GM23248 (cell line): ENCODE measurements at regions not wholly inside any gene's neighbourhood (a gene's known extent, or its start where the extent isn't known, plus 50 kb on each side); places are given as distances from the start of the nearest gene placed in this dataset.

Experiments
- EZH2 ChIP-seq: fragments of 200-600 bp; sonication (generic); IDR thresholded peaks from 2 replicates; pipeline ENCODE4 v1.6.1; 2018; ENCODE audit warnings: antibody characterized with exemption, mild to moderate bottlenecking; ENCODE audit not compliant: insufficient read depth, poor library complexity, severe bottlenecking
- EZH2phosphoT487 ChIP-seq: fragments of 200-600 bp; sonication (generic); IDR thresholded peaks from 2 replicates; pipeline ENCODE4 v1.6.1; 2018; ENCODE audit warnings: antibody characterized with exemption, moderate library complexity, mild to moderate bottlenecking, low read depth; ENCODE audit not compliant: insufficient read depth

DNA sequence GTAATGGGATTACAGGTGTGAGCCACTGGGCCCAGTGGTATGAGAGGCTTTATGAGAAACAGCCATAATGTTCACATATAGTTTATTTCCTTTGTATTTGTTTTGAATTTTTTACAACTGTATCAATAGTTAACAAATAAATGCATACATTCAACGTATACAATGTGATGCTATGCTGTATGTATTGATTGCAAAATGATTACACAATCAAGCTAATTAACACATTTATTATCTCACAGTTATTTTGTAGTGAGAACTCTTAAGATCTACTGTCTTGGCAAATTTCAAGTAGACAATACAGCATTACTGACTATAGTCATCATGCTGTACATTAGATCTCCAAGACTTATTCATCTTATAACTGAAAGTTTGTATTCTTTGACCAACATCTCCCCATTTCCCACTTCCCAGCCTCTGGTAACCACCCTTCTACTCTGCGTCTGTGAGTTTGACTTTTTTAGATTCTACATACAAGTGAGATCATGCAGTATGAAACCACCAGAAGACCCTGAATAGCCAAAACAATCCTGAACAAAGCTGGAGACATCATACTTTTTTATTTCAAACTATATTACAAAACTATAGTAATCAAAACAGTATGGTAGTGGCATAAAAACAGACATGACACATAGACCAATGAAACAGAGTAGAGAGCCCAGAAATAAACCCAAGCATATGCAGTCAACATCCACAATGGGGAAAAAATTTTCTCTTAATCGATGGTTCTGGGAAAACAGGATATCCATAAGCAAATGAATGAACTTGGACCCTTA is 157.2 kb upstream of the RREB1 start:
- TF ChIP-seq EZH2 = no peak
- no peak for TF ChIP-seq EZH2phosphoT487
